ENCODE measurements at regions not wholly inside any gene's neighbourhood (a gene's known extent, or its start where the extent isn't known, plus 50 kb on each side); places are given as distances from the start of the nearest gene placed in this dataset.
A peak's percentile ranks its signal among the peaks of the same experiment; 100 is the strongest.

GRCh38 chr16:86068722-86069121, 169.8 kb downstream of the IRF8 start:
- Mint-ChIP-seq H3K4me3 (no peak overlapping the region), H3K36me3 (no peaks in the 10 kb centered on the region), H3K9me3 (peaks cover 0 to 2% (median 0%) of the 10 kb centered on the region in 7 donors), H3K27me3 (ENCODE audit: low read depth in 3 of 3) (peaks cover 15 to 25% (median 21%) of the 10 kb centered on the region in 3 donors), H3K4me1 (no peaks in the 10 kb centered on the region), H3K27ac (no peak overlapping the region)
- no peaks in the 10 kb centered on the region for H3K9me3 ChIP-seq (replicated peaks in 1 of 2; ENCODE audit: control insufficient read depth in 1 of 2, insufficient read depth in 1 of 2, low read length in 2 of 2)
- H3K27me3 ChIP-seq (ENCODE audit: control insufficient read depth in 2 of 2, insufficient read depth in 2 of 2, low read length in 2 of 2): peaks cover 0 to 10% of the 10 kb centered on the region in 2 donors
- DNase-seq: no peak
- no peak overlapping the region for H3K4me2 ChIP-seq (replicated peaks; ENCODE audit: extremely low read depth, low read length, poor library complexity, severe bottlenecking)
- H4K20me1 ChIP-seq (ENCODE audit: insufficient read depth, low read length): no peaks in the 10 kb centered on the region
- H3K79me2 ChIP-seq (ENCODE audit: insufficient read depth, low read length): no peaks in the 10 kb centered on the region
- WGBS (ENCODE audit: insufficient coverage): 94% methylated on average over 6 of the region's 8 CpGs
- no peak overlapping the region for H3K4me3 ChIP-seq (replicated peaks in 1 of 3; ENCODE audit: low read depth in 2 of 3, low read length in 3 of 3)
- intact Hi-C loops (cut with micrococcal nuclease): no loop called here
- no peak for TF ChIP-seq CTCF (IDR thresholded peaks at IDR 0.05)
- H3K36me3 ChIP-seq (replicated peaks in 1 of 2; ENCODE audit: control insufficient read depth in 1 of 2, insufficient read depth in 2 of 2, low read length in 2 of 2): no peaks in the 10 kb centered on the region
- H2AFZ ChIP-seq (ENCODE audit: insufficient read depth, low read depth, low read length, poor library complexity, severe bottlenecking): no peak overlapping the region
- no peak overlapping the region for H3K9ac ChIP-seq (ENCODE audit: insufficient read depth, low read length, poor library complexity, severe bottlenecking)
- H3K4me1 ChIP-seq (ENCODE audit: control insufficient read depth in 1 of 2, insufficient read depth in 2 of 2, low read length in 2 of 2): no peaks in the 10 kb centered on the region
- no peak overlapping the region for H3K27ac ChIP-seq (ENCODE audit: low read depth in 1 of 2, low read length in 2 of 2)

- H4K20me1 ChIP-seq (ENCODE audit: insufficient read depth, low read length): no peaks in the 10 kb centered on the region
- no peaks in the 10 kb centered on the region for H3K4me1 Mint-ChIP-seq
- no peaks in the 10 kb centered on the region for H3K4me1 ChIP-seq (ENCODE audit: control insufficient read depth in 1 of 2, insufficient read depth in 2 of 2, low read length in 2 of 2)
- whole genome bisulfite sequencing (ENCODE audit: insufficient coverage): 35% methylated on average over 21 of the region's 21 CpGs
- no peaks in the 10 kb centered on the region for H3K79me2 ChIP-seq (ENCODE audit: insufficient read depth, low read length)
- no peaks in the 10 kb centered on the region for H3K9me3 ChIP-seq (replicated peaks in 1 of 2; ENCODE audit: control insufficient read depth in 1 of 2, insufficient read depth in 1 of 2, low read length in 2 of 2)
- H3K9me3 Mint-ChIP-seq: peaks cover 0 to 2% (median 0%) of the 10 kb centered on the region in 7 donors
- intact Hi-C loops (cut with micrococcal nuclease): no loop called here
- peak overlapping the region in 1 of 2 donors; percentile 30 for H3K4me3 Mint-ChIP-seq
- peaks cover 13 to 25% (median 21%) of the 10 kb centered on the region in 3 donors for H3K27me3 Mint-ChIP-seq (ENCODE audit: low read depth in 3 of 3)
- H3K36me3 ChIP-seq (replicated peaks in 1 of 2; ENCODE audit: control insufficient read depth in 1 of 2, insufficient read depth in 2 of 2, low read length in 2 of 2): no peaks in the 10 kb centered on the region
- H3K27ac Mint-ChIP-seq: no peak overlapping the region
- no peaks in the 10 kb centered on the region for H3K36me3 Mint-ChIP-seq
- DNase-seq: no peak
- no peak overlapping the region for H3K4me3 ChIP-seq (replicated peaks in 1 of 3; ENCODE audit: low read depth in 2 of 3, low read length in 3 of 3)
- H3K4me2 ChIP-seq (replicated peaks; ENCODE audit: extremely low read depth, low read length, poor library complexity, severe bottlenecking): no peak overlapping the region
- no peak for TF ChIP-seq CTCF (IDR thresholded peaks at IDR 0.05)
- peaks cover 0 to 10% of the 10 kb centered on the region in 2 donors for H3K27me3 ChIP-seq (ENCODE audit: control insufficient read depth in 2 of 2, insufficient read depth in 2 of 2, low read length in 2 of 2)
- no peak overlapping the region for H3K27ac ChIP-seq (ENCODE audit: low read depth in 1 of 2, low read length in 2 of 2)
- H3K9ac ChIP-seq (ENCODE audit: insufficient read depth, low read length, poor library complexity, severe bottlenecking): no peak overlapping the region
- H2AFZ ChIP-seq (ENCODE audit: insufficient read depth, low read depth, low read length, poor library complexity, severe bottlenecking): no peak overlapping the region
Observed at GRCh38 chr16:86069736-86070298, 170.9 kb downstream of the IRF8 start.
